Glutamatergic neuron (in vitro differentiated cells): ENCODE measurements at regions not wholly inside any gene's neighbourhood (a gene's known extent, or its start where the extent isn't known, plus 50 kb on each side); places are given as distances from the start of the nearest gene placed in this dataset.

Experiments used
- DNase-seq: peaks from one replicate; pipeline ENCODE4 v3.0.0; 2022
- H3K27ac Mint-ChIP-seq: one replicate; pipeline ENCODE4 v1.8.0; 2020; ENCODE audit warnings: mild to moderate bottlenecking, mixed read lengths, inconsistent platforms; ENCODE audit not compliant: unreplicated experiment
- H3K27me3 Mint-ChIP-seq: one replicate; pipeline ENCODE4 v1.8.0; 2020; ENCODE audit warnings: mild to moderate bottlenecking, moderate library complexity, mixed read lengths, inconsistent platforms; ENCODE audit not compliant: unreplicated experiment
- H3K36me3 Mint-ChIP-seq: one replicate; pipeline ENCODE4 v1.8.0; 2020; ENCODE audit warnings: mild to moderate bottlenecking, mixed read lengths, inconsistent platforms; ENCODE audit not compliant: unreplicated experiment
- H3K4me1 Mint-ChIP-seq: one replicate; pipeline ENCODE4 v1.8.0; 2020; ENCODE audit warnings: mild to moderate bottlenecking, low read depth, mixed read lengths, inconsistent platforms; ENCODE audit not compliant: unreplicated experiment
- H3K4me3 Mint-ChIP-seq: one replicate; pipeline ENCODE4 v1.8.0; 2020; ENCODE audit warnings: mild to moderate bottlenecking, mixed read lengths, inconsistent platforms; ENCODE audit not compliant: unreplicated experiment
- H3K9me3 Mint-ChIP-seq: one replicate; pipeline ENCODE4 v1.8.0; 2020; ENCODE audit warnings: mild to moderate bottlenecking, moderate library complexity, mixed read lengths, inconsistent platforms; ENCODE audit not compliant: unreplicated experiment
- CTCF ChIP-seq: fragments of 200-600 bp; sonication (generic); IDR thresholded peaks from one replicate; pipeline ENCODE4 v1.5.0; 2021; ENCODE audit not compliant: partially characterized antibody, unreplicated experiment

GRCh38 chr7:28231176-28231575, 50.6 kb upstream of the JAZF1 start:
- H3K27ac Mint-ChIP-seq = no peak overlapping the region
- no peaks in the 10 kb centered on the region for H3K36me3 Mint-ChIP-seq
- H3K9me3 Mint-ChIP-seq = peaks cover 3% of the 10 kb centered on the region
- TF ChIP-seq CTCF = no peak
- no peaks in the 10 kb centered on the region for H3K4me1 Mint-ChIP-seq
- no peak for DNase-seq
- H3K4me3 Mint-ChIP-seq = no peak overlapping the region
- no peaks in the 10 kb centered on the region for H3K27me3 Mint-ChIP-seq

GRCh38 chr7:28236560-28236959, 56.0 kb upstream of the JAZF1 start:
- DNase-seq = no peak
- Mint-ChIP-seq H3K4me3 (no peak overlapping the region), H3K27ac (no peak overlapping the region), H3K4me1 (no peaks in the 10 kb centered on the region), H3K27me3 (no peaks in the 10 kb centered on the region), H3K9me3 (no peaks in the 10 kb centered on the region), H3K36me3 (no peaks in the 10 kb centered on the region)
- TF ChIP-seq CTCF = no peak

- no peak overlapping the region for H3K27ac Mint-ChIP-seq
- no peaks in the 10 kb centered on the region for H3K4me1 Mint-ChIP-seq
- H3K36me3 Mint-ChIP-seq = no peaks in the 10 kb centered on the region
Measured at GRCh38 chr7:28237363-28237762, 56.8 kb upstream of the JAZF1 start.

GRCh38 chr7:28239823-28240204, 59.2 kb upstream of the JAZF1 start:
- Mint-ChIP-seq H3K4me1 (no peaks in the 10 kb centered on the region), H3K27ac (no peak overlapping the region), H3K4me3 (no peak overlapping the region), H3K27me3 (no peaks in the 10 kb centered on the region), H3K36me3 (no peaks in the 10 kb centered on the region), H3K9me3 (no peaks in the 10 kb centered on the region)
- no peak for TF ChIP-seq CTCF
- DNase-seq = no peak

More at GRCh38 chr7:28237363-28237762, 56.8 kb upstream of the JAZF1 start:
- H3K9me3 Mint-ChIP-seq = no peaks in the 10 kb centered on the region
- no peak for TF ChIP-seq CTCF
- no peaks in the 10 kb centered on the region for H3K27me3 Mint-ChIP-seq
- DNase-seq = no peak
- H3K4me3 Mint-ChIP-seq = no peak overlapping the region

- Mint-ChIP-seq H3K27me3 (no peaks in the 10 kb centered on the region), H3K36me3 (no peaks in the 10 kb centered on the region), H3K9me3 (no peaks in the 10 kb centered on the region), H3K4me3 (no peak overlapping the region), H3K4me1 (no peaks in the 10 kb centered on the region), H3K27ac (no peak overlapping the region)
- DNase-seq = no peak
- no peak for TF ChIP-seq CTCF
Measured at GRCh38 chr7:28240481-28240880, 59.9 kb upstream of the JAZF1 start.
